Body of pancreas (tissue), 4 donors: ENCODE measurements at regions not wholly inside any gene's neighbourhood (a gene's known extent, or its start where the extent isn't known, plus 50 kb on each side); places are given as distances from the start of the nearest gene placed in this dataset.

Experiments
- ATAC-seq: fragments of 150-250 bp; one replicate; pipeline ENCODE4 v1.9.1; 2016
- DNase-seq, 4 donors: peaks; one replicate each; pipeline ENCODE4 v3.0.0-alpha.2; 2019
- H3K27ac ChIP-seq, 4 donors: fragments of 200-600 bp; sonication (generic); 1 replicate in 3 of 4; 2 replicates in 1 of 4; pipeline versions ENCODE4 v1.5.1 to v1.6.1; 2016 to 2019; ENCODE audit warnings: mild to moderate bottlenecking in 1 of 4, mixed read lengths in 1 of 4, moderate library complexity in 1 of 4
- H3K27me3 ChIP-seq, 2 donors: fragments of 200-600 bp; sonication (generic); one replicate each; pipeline ENCODE4 v1.6.0; 2016; ENCODE audit warnings: mild to moderate bottlenecking in 1 of 2
- H3K36me3 ChIP-seq, 2 donors: fragments of 200-600 bp; sonication (generic); replicated peaks in 1 of 2; 2 replicates each; pipeline ENCODE4 v1.5.1; 2016; ENCODE audit warnings: low read depth in 2 of 2; ENCODE audit not compliant: insufficient read depth in 1 of 2
- H3K4me1 ChIP-seq: fragments of 200-600 bp; sonication (generic); one replicate; pipeline ENCODE4 v1.6.0; 2016
- H3K4me3 ChIP-seq, 2 donors: fragments of 200-600 bp; sonication (generic); 1 replicate in 1 of 2; 2 replicates in 1 of 2; pipeline ENCODE4 v1.5.1; 2016 to 2019
- H3K9me3 ChIP-seq, 3 donors: fragments of 200-600 bp; sonication (generic); 1 replicate in 2 of 3; 2 replicates in 1 of 3; pipeline ENCODE4 v1.5.1; 2016
- POLR2A ChIP-seq, 3 donors: fragments of 450-650 bp; IDR thresholded peaks; one replicate each; pipeline ENCODE4 v1.6.1; 2016; ENCODE audit warnings: antibody characterized with exemption in 3 of 3, mild to moderate bottlenecking in 2 of 3
- WGBS, 2 donors: methylation state at CpG; one replicate each; pipeline ENCODE4 v1.1.5; 2017; 5-methylcytosine and 5-hydroxymethylcytosine counted together
- intact Hi-C: fragments of 100-400 bp; cut with DNase I; formaldehyde crosslinking; loops from one replicate; pipeline ENCODE4 v1.15.1; 2023
- TF ChIP-seq, protein P1 (sequence below), 7 experiments: fragments of 450-650 bp in 4 of 7; fragments of 200-600 bp in 3 of 7; sonication (generic) in 3 of 7; IDR thresholded peaks; one replicate each; pipeline ENCODE4 v1.5.1; 2016 to 2019; ENCODE audit warnings: antibody characterized with exemption in 7 of 7

DNA sequence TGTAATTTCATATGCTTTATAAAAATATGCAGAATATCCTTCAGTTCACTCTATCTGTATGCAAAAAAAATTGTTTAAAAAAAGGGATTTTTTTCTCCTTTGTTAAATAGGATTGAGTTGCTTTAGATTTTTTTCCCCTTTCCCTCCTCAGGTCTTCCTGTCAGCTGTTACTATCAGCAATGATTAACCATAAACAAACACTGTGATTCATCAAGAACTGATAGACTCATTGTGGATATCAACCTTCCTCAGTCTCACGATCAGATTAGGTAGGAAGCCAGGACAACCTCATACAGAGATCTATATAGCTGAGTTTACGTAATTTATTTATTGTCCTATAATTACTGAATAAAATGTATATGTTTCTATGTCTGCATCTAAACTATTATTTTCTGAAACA is 2136.2 kb upstream of the CELF4 start:
- peak; percentile 45 for ATAC-seq
- H3K4me3 ChIP-seq: no peak overlapping the region
- no peaks in the 10 kb centered on the region for H3K27me3 ChIP-seq
- WGBS, 2 donors: 26 to 27% methylated on average over 2 of the region's 2 CpGs
- no peak for DNase-seq
- intact Hi-C loops: no loop called here
- H3K36me3 ChIP-seq: no peaks in the 10 kb centered on the region
- no peaks in the 10 kb centered on the region for H3K9me3 ChIP-seq
- H3K4me1 ChIP-seq: no peaks in the 10 kb centered on the region
- no peak for TF ChIP-seq POLR2A (IDR thresholded peaks at IDR 0.05)
- TF ChIP-seq, protein P1, sequence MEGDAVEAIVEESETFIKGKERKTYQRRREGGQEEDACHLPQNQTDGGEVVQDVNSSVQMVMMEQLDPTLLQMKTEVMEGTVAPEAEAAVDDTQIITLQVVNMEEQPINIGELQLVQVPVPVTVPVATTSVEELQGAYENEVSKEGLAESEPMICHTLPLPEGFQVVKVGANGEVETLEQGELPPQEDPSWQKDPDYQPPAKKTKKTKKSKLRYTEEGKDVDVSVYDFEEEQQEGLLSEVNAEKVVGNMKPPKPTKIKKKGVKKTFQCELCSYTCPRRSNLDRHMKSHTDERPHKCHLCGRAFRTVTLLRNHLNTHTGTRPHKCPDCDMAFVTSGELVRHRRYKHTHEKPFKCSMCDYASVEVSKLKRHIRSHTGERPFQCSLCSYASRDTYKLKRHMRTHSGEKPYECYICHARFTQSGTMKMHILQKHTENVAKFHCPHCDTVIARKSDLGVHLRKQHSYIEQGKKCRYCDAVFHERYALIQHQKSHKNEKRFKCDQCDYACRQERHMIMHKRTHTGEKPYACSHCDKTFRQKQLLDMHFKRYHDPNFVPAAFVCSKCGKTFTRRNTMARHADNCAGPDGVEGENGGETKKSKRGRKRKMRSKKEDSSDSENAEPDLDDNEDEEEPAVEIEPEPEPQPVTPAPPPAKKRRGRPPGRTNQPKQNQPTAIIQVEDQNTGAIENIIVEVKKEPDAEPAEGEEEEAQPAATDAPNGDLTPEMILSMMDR (IDR thresholded peaks at IDR 0.05): no peak
- H3K27ac ChIP-seq: no peak overlapping the region

DNA sequence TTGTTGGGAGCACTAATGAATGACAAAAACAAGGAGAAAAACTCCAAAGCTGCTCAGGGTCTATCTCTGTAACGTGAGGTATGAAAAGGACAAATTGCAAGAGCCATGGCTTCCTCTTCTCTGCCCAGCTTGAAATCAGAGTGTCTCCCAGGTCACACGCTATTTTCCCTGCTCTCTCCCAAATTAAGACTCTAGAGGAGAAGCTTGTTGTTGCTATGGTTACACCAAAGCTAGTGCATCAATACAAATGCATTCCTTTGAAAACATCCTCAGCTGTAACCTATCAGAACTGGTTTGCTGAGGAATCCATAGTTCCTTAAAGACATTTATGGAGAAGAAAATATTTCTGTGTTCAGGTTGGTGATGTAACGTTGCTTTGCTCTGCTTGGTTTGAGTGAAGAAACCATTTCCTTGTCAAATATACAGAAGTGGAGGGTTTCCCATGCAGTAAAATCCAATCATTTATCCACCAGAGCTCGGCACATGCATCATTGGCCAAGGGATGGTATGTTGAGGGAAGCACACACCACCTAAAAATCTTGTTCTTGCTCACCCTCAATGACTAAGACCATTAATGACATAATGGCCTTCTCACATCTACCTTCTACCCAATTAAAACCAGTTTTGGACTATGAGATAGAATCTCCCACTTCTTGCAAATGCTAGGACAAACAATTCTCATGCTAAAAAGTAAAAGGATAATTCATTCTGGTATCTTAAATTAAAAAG is 2135.6 kb upstream of the CELF4 start:
- no peaks in the 10 kb centered on the region for H3K36me3 ChIP-seq
- no peak for ATAC-seq
- TF ChIP-seq, protein P1 (IDR thresholded peaks at IDR 0.05): no peak
- TF ChIP-seq POLR2A (IDR thresholded peaks at IDR 0.05): no peak

DNA sequence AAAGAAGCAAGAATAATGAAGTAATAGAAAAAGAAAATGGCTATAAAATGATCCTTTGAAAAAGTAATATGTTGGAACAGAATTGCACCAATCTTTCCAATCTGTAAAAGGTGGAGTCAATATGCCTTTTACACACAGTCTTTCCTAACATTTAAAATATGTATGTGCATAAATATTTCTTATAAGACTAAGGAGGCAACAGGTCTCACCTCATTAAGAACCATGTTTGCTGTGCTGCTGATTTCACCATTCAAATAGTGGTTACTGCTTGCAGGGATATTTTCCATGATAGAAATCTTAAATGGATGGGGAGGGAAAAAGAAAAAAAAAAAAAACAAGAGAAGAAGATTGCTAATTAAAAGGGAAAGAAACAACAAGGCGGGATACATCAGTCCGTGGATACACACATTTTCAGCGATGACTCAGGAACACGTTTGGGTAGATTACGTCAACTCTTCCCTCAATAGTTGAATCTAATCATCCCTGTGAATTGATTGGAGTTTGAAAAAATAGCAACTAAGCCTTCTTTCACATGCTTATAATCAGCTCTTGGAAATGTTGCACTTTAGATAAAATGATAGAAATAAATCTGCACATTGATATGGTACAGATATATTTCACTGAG is 2133.9 kb upstream of the CELF4 start:
- Histone ChIP-seq H3K4me1 (no peaks in the 10 kb centered on the region), H3K36me3 (no peaks in the 10 kb centered on the region), H3K9me3 (no peaks in the 10 kb centered on the region), H3K27me3 (no peaks in the 10 kb centered on the region), H3K4me3 (no peak overlapping the region), H3K27ac (no peak overlapping the region)
- DNase-seq (no peak), ATAC-seq (no peak)
- intact Hi-C loops: no loop called here
- no peak for TF ChIP-seq POLR2A (IDR thresholded peaks at IDR 0.05)
- TF ChIP-seq, protein P1 (IDR thresholded peaks at IDR 0.05): no peak
- WGBS, 2 donors: 91 to 95% methylated on average over 5 of the region's 5 CpGs

More for the DNA sequence above, 2135.6 kb upstream of the CELF4 start:
- Histone ChIP-seq H3K4me3 (no peak overlapping the region), H3K27me3 (no peaks in the 10 kb centered on the region), H3K27ac (no peak overlapping the region), H3K4me1 (no peaks in the 10 kb centered on the region), H3K9me3 (no peaks in the 10 kb centered on the region)
- no peak for DNase-seq
- 77 to 91% methylated on average over 4 of the region's 4 CpGs for WGBS, 2 donors
- intact Hi-C loops: no loop called here

DNA sequence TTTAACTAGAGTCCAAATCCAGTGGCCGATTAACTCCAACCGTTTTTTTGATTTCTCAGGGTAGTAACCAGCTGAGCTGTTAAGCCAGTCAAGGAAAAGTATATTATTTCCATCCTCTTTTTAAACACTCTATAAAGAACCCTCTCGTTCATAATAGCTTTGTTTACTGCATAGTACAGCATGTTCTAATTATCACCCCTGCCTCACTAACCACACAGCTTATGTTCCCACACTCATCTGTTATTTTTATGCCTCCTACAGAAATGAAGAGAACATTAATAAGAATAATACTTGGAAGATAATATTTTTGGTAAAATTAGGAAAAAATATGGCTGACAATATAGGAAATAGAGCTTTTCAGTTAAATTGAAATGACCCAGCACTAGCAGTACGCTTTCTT is 2132.8 kb upstream of the CELF4 start:
- H3K9me3 ChIP-seq: no peaks in the 10 kb centered on the region
- H3K27me3 ChIP-seq: no peaks in the 10 kb centered on the region
- no peak overlapping the region for H3K4me3 ChIP-seq
- H3K4me1 ChIP-seq: no peaks in the 10 kb centered on the region
- H3K27ac ChIP-seq: no peak overlapping the region
- intact Hi-C loops: no loop called here
- ATAC-seq (no peak), DNase-seq (no peak)
- no peaks in the 10 kb centered on the region for H3K36me3 ChIP-seq
- WGBS, 2 donors: 78 to 81% methylated on average over 4 of the region's 4 CpGs
- no peak for TF ChIP-seq POLR2A (IDR thresholded peaks at IDR 0.05)
- TF ChIP-seq, protein P1 (IDR thresholded peaks at IDR 0.05): no peak

DNA sequence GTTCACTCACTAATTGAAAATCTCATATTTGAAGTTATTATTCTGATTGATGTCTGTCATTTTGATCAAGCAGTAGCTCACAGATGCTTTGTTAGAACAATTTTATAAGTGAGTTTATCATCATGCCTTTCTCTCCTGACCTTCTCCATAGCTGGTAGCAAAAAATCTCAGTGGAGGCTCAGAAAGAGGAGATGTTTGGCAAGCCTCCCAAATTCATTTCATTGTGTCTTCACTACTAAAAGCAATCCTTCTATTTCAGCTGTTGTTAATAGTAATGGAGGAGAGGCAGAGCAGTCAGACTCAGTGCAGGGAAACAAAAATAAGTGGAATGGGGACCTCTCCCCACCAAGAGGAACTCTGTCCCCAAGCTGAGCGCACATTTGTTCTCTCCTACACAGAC is 2127.8 kb upstream of the CELF4 start:
- TF ChIP-seq, protein P1 (IDR thresholded peaks at IDR 0.05): no peak
- 89 to 92% methylated on average over 1 of the region's 1 CpG for WGBS, 2 donors
- Histone ChIP-seq H3K27me3 (no peaks in the 10 kb centered on the region), H3K27ac (no peak overlapping the region), H3K36me3 (no peaks in the 10 kb centered on the region), H3K4me1 (no peaks in the 10 kb centered on the region), H3K4me3 (no peak overlapping the region), H3K9me3 (no peaks in the 10 kb centered on the region)
- ATAC-seq: no peak
- intact Hi-C loops: no loop called here
- no peak for DNase-seq
